GM21515 (cell line): ENCODE measurements at regions not wholly inside any gene's neighbourhood (a gene's known extent, or its start where the extent isn't known, plus 50 kb on each side); places are given as distances from the start of the nearest gene placed in this dataset.
"Not testable (repeated sequence)": the region's sequence is repeated elsewhere in the genome, so short reads cannot be mapped to it uniquely, and the experiment has no call there.

Source experiments
- ATAC-seq: cut with Tn5 transposase; IDR thresholded peaks from one replicate; pipeline ENCODE4 v1.9.1; 2021; ENCODE audit not compliant: unreplicated experiment

GRCh38 chr7:87007038-87007437, 52.4 kb downstream of the ELAPOR2 start:
- no peak for ATAC-seq

DNA sequence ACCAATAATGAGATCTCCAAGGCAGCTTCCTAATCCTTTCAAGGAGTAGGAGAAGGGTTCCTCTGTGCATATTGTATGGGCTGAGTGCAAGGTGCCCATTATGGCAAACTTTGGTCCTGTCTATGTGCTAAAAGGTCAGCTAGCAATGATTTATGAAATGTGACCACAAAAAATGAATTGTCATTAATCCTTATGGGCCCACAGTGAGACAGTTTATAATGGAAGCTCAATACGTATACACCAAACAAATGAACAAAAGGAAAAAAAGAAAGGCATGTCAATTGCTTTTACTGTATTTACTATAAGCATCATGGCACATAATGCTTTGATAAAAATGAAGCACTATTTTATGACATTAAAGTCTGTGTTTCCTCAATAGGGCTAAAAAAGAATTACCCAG, 54.5 kb downstream of the ELAPOR2 start:
- no peak for ATAC-seq

- ATAC-seq: no peak
Observed at GRCh38 chr7:87003872-87004798, 55.3 kb downstream of the ELAPOR2 start.

DNA sequence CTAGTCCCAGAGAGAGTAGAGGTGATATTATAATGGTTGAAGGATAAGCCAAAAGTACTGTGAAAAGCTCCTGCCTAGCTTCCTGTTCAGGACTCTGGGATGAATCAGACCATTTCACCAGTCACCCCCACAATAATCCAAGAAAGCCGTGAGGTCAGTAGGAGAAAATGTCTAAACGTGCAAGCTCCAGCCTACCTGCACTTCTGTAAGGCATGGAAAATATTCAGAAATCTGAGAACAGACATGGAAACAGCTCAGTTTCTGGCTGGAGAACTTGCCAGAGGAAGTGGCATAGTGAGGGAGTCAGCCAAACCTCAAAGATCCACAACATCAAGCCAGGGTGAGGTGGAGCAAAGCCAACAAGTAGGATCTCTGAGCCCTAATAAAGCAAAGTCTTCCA, 58.2 kb downstream of the ELAPOR2 start:
- no peak for ATAC-seq

GRCh38 chr7:87000344-87000743, 59.1 kb downstream of the ELAPOR2 start:
- ATAC-seq: no peak

DNA sequence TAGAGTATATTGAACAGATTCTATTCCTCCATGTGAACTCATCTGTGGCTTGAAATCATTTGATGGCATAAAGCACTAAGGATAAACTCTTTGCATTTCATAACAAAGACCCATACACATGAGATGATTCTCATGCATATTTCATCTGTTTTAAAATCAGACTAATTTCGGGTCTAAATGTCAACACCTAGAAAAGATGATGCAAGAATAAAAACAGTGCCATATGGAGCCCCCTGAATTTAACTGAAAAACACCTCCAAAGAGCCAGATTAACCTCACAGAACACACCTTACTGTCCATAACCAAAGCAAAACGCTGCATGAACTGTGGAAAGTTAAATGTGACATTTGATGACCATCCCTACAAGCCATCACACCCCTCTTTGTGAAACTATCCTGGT, 59.7 kb downstream of the ELAPOR2 start:
- no peak for ATAC-seq

DNA sequence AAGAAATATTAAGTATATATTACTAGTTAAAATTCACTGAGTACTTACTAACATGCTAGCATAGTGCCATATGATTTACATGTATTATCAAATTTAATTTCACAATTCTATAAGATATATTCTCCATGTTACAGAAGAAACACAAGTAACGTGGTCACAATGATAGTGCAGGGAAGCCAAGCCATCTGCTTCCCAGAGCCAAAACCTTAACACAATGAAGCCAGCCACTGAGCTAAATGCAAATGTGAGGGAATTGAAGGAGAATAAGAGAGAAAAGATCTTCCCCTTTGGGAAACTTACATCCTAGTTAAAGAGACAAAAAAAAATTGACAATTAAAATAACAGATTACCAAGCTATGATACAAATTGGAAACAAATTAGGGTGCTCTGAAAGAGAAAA, 63.6 kb downstream of the ELAPOR2 start:
- no peak for ATAC-seq

GRCh38 chr7:86995052-86995725, 64.3 kb downstream of the ELAPOR2 start:
- no peak for ATAC-seq

DNA sequence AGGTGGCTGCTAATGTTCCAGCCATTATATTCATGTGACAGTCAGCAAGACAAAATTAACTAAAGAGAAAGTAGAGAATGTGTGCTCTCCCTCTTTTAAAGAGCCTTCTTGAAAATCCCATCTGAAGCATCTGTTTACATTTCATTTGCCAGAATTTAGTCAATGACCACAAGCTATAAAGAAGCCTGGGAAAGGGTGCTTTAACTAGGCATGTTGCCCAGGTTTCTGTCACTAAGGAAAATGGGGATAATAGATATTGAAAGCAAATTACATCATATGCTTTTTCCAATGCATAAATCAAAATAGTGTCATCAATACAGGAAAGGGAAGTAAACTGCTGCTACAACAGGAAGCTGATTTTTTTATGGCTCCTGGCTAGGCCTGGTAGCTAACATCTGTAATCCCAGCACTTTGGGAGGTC, 67.7 kb downstream of the ELAPOR2 start:
- no peak for ATAC-seq

- no peak for ATAC-seq
Observed at GRCh38 chr7:86991093-86991769, 68.2 kb downstream of the ELAPOR2 start.

GRCh38 chr7:86989407-86989806, 70.0 kb downstream of the ELAPOR2 start:
- ATAC-seq: no peak

GRCh38 chr7:86987834-86988233, 71.6 kb downstream of the ELAPOR2 start:
- ATAC-seq: not testable (repeated sequence)

- ATAC-seq: not testable (repeated sequence)
Observed at GRCh38 chr7:86987358-86987757, 72.1 kb downstream of the ELAPOR2 start.

DNA sequence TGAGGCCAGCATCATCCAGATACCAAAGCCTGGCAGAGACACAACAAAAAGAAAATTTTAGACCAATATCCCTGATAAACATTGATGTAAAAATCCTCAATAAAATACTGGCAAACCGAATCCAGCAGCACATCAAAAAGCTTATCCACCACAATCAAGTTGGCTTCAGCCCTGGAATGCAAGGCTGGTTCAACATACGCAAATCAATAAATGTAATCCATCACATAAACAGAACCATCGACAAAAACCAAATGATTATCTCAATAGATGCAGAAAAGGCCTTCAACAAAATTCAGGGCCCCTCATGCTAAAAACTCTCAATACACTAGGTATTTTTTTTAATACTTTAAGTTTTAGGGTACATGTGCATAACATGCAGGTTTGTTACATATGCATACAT, 74.1 kb downstream of the ELAPOR2 start:
- ATAC-seq: not testable (repeated sequence)

DNA sequence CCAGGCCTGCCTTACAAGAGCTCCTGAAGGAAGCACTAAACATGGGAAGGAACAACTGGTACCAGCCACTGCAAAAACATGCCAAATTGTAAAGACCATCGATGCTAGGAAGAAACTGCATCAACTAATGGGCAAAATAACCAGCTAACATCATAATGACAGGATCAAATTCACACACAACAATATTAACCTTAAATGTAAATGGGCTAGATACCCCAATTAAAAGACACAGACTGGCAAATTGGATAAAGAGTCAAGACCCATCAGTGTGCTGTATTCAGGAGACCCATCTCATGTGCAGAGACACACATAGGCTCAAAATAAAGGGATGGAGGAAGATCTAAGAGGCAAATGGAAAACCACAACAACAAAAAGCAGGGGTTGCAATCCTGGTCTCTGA, 75.8 kb downstream of the ELAPOR2 start:
- ATAC-seq: not testable (repeated sequence)

- ATAC-seq: not testable (repeated sequence)
Observed at GRCh38 chr7:86981937-86982336, 77.5 kb downstream of the ELAPOR2 start.

- ATAC-seq: no peak
Observed at GRCh38 chr7:86981127-86981526, 78.3 kb downstream of the ELAPOR2 start.

DNA sequence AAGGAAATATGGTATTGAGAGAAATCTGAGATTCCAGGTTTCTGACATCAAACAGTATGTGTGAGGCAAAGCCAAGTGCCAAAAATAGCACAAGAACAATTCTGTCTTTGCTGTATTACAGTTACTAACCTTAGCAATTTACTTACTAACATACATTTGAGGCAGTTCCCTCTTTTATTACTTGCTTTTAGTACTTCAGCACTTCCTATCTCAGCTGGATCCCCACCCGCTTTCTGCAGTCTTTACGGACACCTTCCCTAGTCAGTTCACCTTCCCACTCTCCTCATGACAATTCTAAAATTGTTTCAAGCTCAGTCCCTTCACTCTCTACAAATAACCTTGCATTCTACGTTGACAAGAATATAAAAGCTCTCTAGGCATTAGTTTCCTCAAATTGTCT, 79.2 kb downstream of the ELAPOR2 start:
- ATAC-seq: no peak

DNA sequence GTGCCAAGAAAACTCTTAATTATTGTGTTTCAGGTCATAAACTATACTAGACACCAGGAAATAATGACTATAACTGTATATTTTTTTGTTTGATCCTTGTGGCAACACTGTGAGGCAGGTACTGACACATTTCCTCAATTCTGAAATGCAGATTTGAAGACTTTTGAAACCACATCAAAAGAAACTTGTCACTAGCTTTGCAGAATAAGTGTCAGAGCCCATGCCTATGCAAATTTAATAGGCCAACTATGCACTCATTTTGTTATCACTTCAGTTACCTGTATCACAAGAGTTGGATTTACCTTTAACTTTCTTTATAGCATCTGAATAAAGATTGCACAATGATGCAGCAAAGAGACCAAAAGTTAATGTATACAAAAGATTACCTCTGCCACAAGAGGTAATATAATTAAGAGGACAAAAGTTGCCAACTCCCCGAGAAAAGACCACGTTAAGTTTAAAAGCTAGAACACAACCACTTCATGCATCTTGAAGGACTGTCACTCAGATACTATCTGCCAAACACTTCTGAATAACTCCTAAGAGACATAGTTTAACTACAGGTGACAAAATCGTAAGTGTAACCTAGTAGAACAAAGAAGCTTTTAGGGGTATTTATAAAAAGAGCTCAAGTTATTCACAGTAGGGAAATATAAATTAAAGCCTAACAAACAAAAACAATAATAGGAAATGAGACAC, 80.5 kb downstream of the ELAPOR2 start:
- peak; percentile 92 for ATAC-seq

DNA sequence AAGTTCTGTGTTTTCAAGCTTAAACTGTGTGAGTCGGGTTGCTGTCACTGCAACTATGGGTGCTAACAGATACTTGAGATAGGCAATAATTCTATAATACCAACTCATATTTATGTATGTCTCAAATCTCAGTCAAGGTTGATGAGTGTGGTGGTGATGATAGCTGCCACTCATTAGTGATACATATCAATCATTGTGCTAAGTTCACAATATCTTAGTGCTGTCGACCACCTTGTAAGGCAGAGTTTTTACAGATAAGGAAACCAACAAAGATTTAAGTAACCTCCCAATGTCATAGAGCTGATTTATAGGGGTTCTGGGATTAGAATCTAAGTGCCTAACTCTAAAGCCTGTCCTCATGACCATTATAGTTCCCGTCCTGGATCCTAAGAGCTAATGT, 82.5 kb downstream of the ELAPOR2 start:
- no peak for ATAC-seq

DNA sequence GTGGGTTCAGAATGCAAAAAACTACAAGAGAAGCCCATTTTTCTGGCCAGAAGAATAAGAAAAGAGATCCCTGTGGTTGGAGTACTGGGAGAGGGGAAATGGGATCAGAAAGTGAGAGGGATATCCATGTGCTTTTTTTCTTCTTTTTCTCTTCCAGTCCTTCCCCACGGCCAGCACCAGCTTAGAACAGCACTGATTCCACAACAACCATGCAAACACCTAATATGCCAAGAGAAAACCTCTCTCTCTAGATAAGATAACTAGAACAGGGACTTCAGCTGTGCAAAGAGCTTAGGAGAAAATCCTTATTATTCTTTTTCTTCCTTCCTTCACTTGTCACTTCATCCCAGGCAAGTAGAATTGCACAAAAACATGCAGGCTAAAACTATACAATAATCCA, 83.5 kb downstream of the ELAPOR2 start:
- no peak for ATAC-seq
